ENCODE measurements at regions not wholly inside any gene's neighbourhood (a gene's known extent, or its start where the extent isn't known, plus 50 kb on each side); places are given as distances from the start of the nearest gene placed in this dataset.

- POLR2A ChIA-PET (ENCODE audit: partially characterized antibody): no interaction called here
- intact Hi-C loops (cut with micrococcal nuclease): no loop called here
- Histone ChIP-seq H3K4me3 (ENCODE audit: low read length in 2 of 2) (no peak overlapping the region), H3K9me3 (ENCODE audit: control insufficient read depth in 1 of 2, low read length in 2 of 2) (no peaks in the 10 kb centered on the region), H3K4me1 (ENCODE audit: insufficient read depth, low read length) (no peaks in the 10 kb centered on the region), H3K27me3 (ENCODE audit: insufficient read depth, low read length) (no peaks in the 10 kb centered on the region), H3K27ac (ENCODE audit: low read depth, low read length) (no peak overlapping the region), H3K36me3 (ENCODE audit: insufficient read depth, low read length) (no peaks in the 10 kb centered on the region)
- peaks cover 0 to 4% of the 10 kb centered on the region in 2 donors for H3K27me3 Mint-ChIP-seq
- peaks cover 0 to 3% (median 0%) of the 10 kb centered on the region in 8 donors for H3K9me3 Mint-ChIP-seq
- H3K36me3 Mint-ChIP-seq: no peaks in the 10 kb centered on the region
- DNase-seq: no peak
- no peak overlapping the region for H3K27ac Mint-ChIP-seq
- CTCF ChIA-PET (ENCODE audit: partially characterized antibody): interaction anchor here (0.6 kb wide), 1 partner anchor 632 kb away, joined by 3 read pairs; no protein-coding TSS in a partner anchor
- H3K4me3 Mint-ChIP-seq: no peak overlapping the region
- no peaks in the 10 kb centered on the region for H3K4me1 Mint-ChIP-seq
Measured at GRCh38 chr5:7245121-7245651, 150.8 kb upstream of the ADCY2 start.

GRCh38 chr5:7246287-7246686 is 149.7 kb upstream of the ADCY2 start:
- POLR2A ChIA-PET (ENCODE audit: partially characterized antibody): no interaction called here
- no peak for DNase-seq
- Mint-ChIP-seq H3K27ac (no peak overlapping the region), H3K4me1 (no peaks in the 10 kb centered on the region), H3K9me3 (no peaks in the 10 kb centered on the region), H3K27me3 (peaks cover 0 to 4% of the 10 kb centered on the region in 2 donors), H3K4me3 (no peak overlapping the region), H3K36me3 (no peaks in the 10 kb centered on the region)
- Histone ChIP-seq H3K27ac (ENCODE audit: low read depth, low read length) (no peak overlapping the region), H3K36me3 (ENCODE audit: insufficient read depth, low read length) (no peaks in the 10 kb centered on the region), H3K4me3 (ENCODE audit: low read length in 2 of 2) (no peak overlapping the region), H3K27me3 (ENCODE audit: insufficient read depth, low read length) (no peaks in the 10 kb centered on the region), H3K9me3 (ENCODE audit: control insufficient read depth in 1 of 2, low read length in 2 of 2) (no peaks in the 10 kb centered on the region), H3K4me1 (ENCODE audit: insufficient read depth, low read length) (no peaks in the 10 kb centered on the region)
- CTCF ChIA-PET (ENCODE audit: partially characterized antibody): no interaction called here
- intact Hi-C loops (cut with micrococcal nuclease): no loop called here

GRCh38 chr5:7250004-7250403 is 145.9 kb upstream of the ADCY2 start:
- intact Hi-C loops (cut with micrococcal nuclease): no loop called here
- Mint-ChIP-seq H3K27me3 (no peaks in the 10 kb centered on the region), H3K27ac (no peak overlapping the region), H3K4me1 (no peaks in the 10 kb centered on the region), H3K4me3 (no peak overlapping the region), H3K36me3 (no peaks in the 10 kb centered on the region), H3K9me3 (no peaks in the 10 kb centered on the region)
- Histone ChIP-seq H3K36me3 (ENCODE audit: insufficient read depth, low read length) (no peaks in the 10 kb centered on the region), H3K4me1 (ENCODE audit: insufficient read depth, low read length) (no peaks in the 10 kb centered on the region), H3K9me3 (ENCODE audit: control insufficient read depth in 1 of 2, low read length in 2 of 2) (no peaks in the 10 kb centered on the region), H3K4me3 (ENCODE audit: low read length in 2 of 2) (no peak overlapping the region), H3K27ac (ENCODE audit: low read depth, low read length) (no peak overlapping the region), H3K27me3 (ENCODE audit: insufficient read depth, low read length) (no peaks in the 10 kb centered on the region)
- POLR2A ChIA-PET (ENCODE audit: partially characterized antibody): no interaction called here
- CTCF ChIA-PET (ENCODE audit: partially characterized antibody): no interaction called here
- DNase-seq: no peak

- Histone ChIP-seq H3K4me1 (ENCODE audit: insufficient read depth, low read length) (no peaks in the 10 kb centered on the region), H3K4me3 (ENCODE audit: low read length in 2 of 2) (no peak overlapping the region), H3K9me3 (ENCODE audit: control insufficient read depth in 1 of 2, low read length in 2 of 2) (no peaks in the 10 kb centered on the region), H3K36me3 (ENCODE audit: insufficient read depth, low read length) (no peaks in the 10 kb centered on the region), H3K27ac (ENCODE audit: low read depth, low read length) (no peak overlapping the region), H3K27me3 (ENCODE audit: insufficient read depth, low read length) (no peaks in the 10 kb centered on the region)
- no peak for DNase-seq
- ChIA-PET POLR2A (ENCODE audit: partially characterized antibody) (no interaction called here), CTCF (ENCODE audit: partially characterized antibody) (no interaction called here)
- H3K4me3 Mint-ChIP-seq: no peak overlapping the region
- no peak overlapping the region for H3K27ac Mint-ChIP-seq
- H3K4me1 Mint-ChIP-seq: no peaks in the 10 kb centered on the region
- no peaks in the 10 kb centered on the region for H3K27me3 Mint-ChIP-seq
- no peaks in the 10 kb centered on the region for H3K9me3 Mint-ChIP-seq
- no peaks in the 10 kb centered on the region for H3K36me3 Mint-ChIP-seq
- intact Hi-C loops (cut with micrococcal nuclease): no loop called here
Measured at GRCh38 chr5:7250611-7251010, 145.3 kb upstream of the ADCY2 start.

- Mint-ChIP-seq H3K4me1 (no peaks in the 10 kb centered on the region), H3K4me3 (no peak overlapping the region), H3K36me3 (no peaks in the 10 kb centered on the region), H3K27ac (no peak overlapping the region), H3K9me3 (no peaks in the 10 kb centered on the region), H3K27me3 (no peaks in the 10 kb centered on the region)
- Histone ChIP-seq H3K4me1 (ENCODE audit: insufficient read depth, low read length) (no peaks in the 10 kb centered on the region), H3K36me3 (ENCODE audit: insufficient read depth, low read length) (no peaks in the 10 kb centered on the region), H3K27me3 (ENCODE audit: insufficient read depth, low read length) (no peaks in the 10 kb centered on the region), H3K4me3 (ENCODE audit: low read length in 2 of 2) (no peak overlapping the region), H3K9me3 (ENCODE audit: control insufficient read depth in 1 of 2, low read length in 2 of 2) (no peaks in the 10 kb centered on the region), H3K27ac (ENCODE audit: low read depth, low read length) (no peak overlapping the region)
- ChIA-PET CTCF (ENCODE audit: partially characterized antibody) (no interaction called here), POLR2A (ENCODE audit: partially characterized antibody) (no interaction called here)
- DNase-seq: no peak
- intact Hi-C loops (cut with micrococcal nuclease): no loop called here
Measured at GRCh38 chr5:7251132-7251531, 144.8 kb upstream of the ADCY2 start.

GRCh38 chr5:7261049-7261448 is 134.9 kb upstream of the ADCY2 start:
- no peak overlapping the region for H3K27ac Mint-ChIP-seq
- CTCF ChIA-PET (ENCODE audit: partially characterized antibody): interaction anchor here (0.8 to 3.0 kb wide), 2 partner anchors 595 to 597 kb away, joined by 3 to 11 read pairs; no protein-coding TSS in a partner anchor
- intact Hi-C loops (cut with micrococcal nuclease): no loop called here
- Histone ChIP-seq H3K27me3 (ENCODE audit: insufficient read depth, low read length) (no peaks in the 10 kb centered on the region), H3K9me3 (ENCODE audit: control insufficient read depth in 1 of 2, low read length in 2 of 2) (no peaks in the 10 kb centered on the region), H3K4me1 (ENCODE audit: insufficient read depth, low read length) (no peaks in the 10 kb centered on the region), H3K36me3 (ENCODE audit: insufficient read depth, low read length) (no peaks in the 10 kb centered on the region), H3K4me3 (ENCODE audit: low read length in 2 of 2) (no peak overlapping the region), H3K27ac (ENCODE audit: low read depth, low read length) (no peak overlapping the region)
- no peak overlapping the region for H3K4me3 Mint-ChIP-seq
- H3K9me3 Mint-ChIP-seq: peaks cover 0 to 1% (median 0%) of the 10 kb centered on the region in 8 donors
- no peaks in the 10 kb centered on the region for H3K36me3 Mint-ChIP-seq
- no peaks in the 10 kb centered on the region for H3K4me1 Mint-ChIP-seq
- POLR2A ChIA-PET (ENCODE audit: partially characterized antibody): no interaction called here
- H3K27me3 Mint-ChIP-seq: peaks cover 0 to 2% of the 10 kb centered on the region in 2 donors
- peak in 3 of 5 donors; percentile 1 to 9 (median 8) for DNase-seq

- no peak overlapping the region for H3K27ac Mint-ChIP-seq
- H3K36me3 ChIP-seq (ENCODE audit: insufficient read depth, low read length): no peaks in the 10 kb centered on the region
- ChIA-PET CTCF (ENCODE audit: partially characterized antibody) (no interaction called here), POLR2A (ENCODE audit: partially characterized antibody) (no interaction called here)
- no peaks in the 10 kb centered on the region for H3K36me3 Mint-ChIP-seq
- no peak for DNase-seq
- H3K9me3 Mint-ChIP-seq: peaks cover 0 to 1% (median 0%) of the 10 kb centered on the region in 8 donors
- intact Hi-C loops (cut with micrococcal nuclease): no loop called here
- H3K4me1 ChIP-seq (ENCODE audit: insufficient read depth, low read length): no peaks in the 10 kb centered on the region
- H3K27me3 ChIP-seq (ENCODE audit: insufficient read depth, low read length): no peaks in the 10 kb centered on the region
- H3K4me3 ChIP-seq (ENCODE audit: low read length in 2 of 2): no peak overlapping the region
- no peak overlapping the region for H3K27ac ChIP-seq (ENCODE audit: low read depth, low read length)
- H3K27me3 Mint-ChIP-seq: peaks cover 0 to 3% of the 10 kb centered on the region in 2 donors
- H3K4me3 Mint-ChIP-seq: no peak overlapping the region
- H3K9me3 ChIP-seq (ENCODE audit: control insufficient read depth in 1 of 2, low read length in 2 of 2): no peaks in the 10 kb centered on the region
- no peaks in the 10 kb centered on the region for H3K4me1 Mint-ChIP-seq
Measured at GRCh38 chr5:7261900-7262299, 134.0 kb upstream of the ADCY2 start.
